Mucosa of rectum (tissue), 2 donors: ENCODE measurements at regions not wholly inside any gene's neighbourhood (a gene's known extent, or its start where the extent isn't known, plus 50 kb on each side); places are given as distances from the start of the nearest gene placed in this dataset.
"Not testable (repeated sequence)": the region's sequence is repeated elsewhere in the genome, so short reads cannot be mapped to it uniquely, and the experiment has no call there.

Experiments used
- H3K27ac ChIP-seq, 2 donors: one replicate each; pipeline ENCODE4 v1.7.0; 2013; ENCODE audit warnings: inconsistent platforms in 2 of 2, low read depth in 2 of 2, low read length in 2 of 2
- H3K27me3 ChIP-seq, 2 donors: one replicate each; pipeline ENCODE4 v1.7.0; 2013; ENCODE audit warnings: low read length in 2 of 2; ENCODE audit not compliant: control insufficient read depth in 2 of 2, insufficient read depth in 2 of 2
- H3K36me3 ChIP-seq, 2 donors: one replicate each; pipeline ENCODE4 v1.7.0; 2013; ENCODE audit warnings: low read length in 2 of 2; ENCODE audit not compliant: control insufficient read depth in 2 of 2, insufficient read depth in 2 of 2
- H3K4me1 ChIP-seq, 2 donors: one replicate each; pipeline ENCODE4 v1.7.0; 2013; ENCODE audit warnings: low read length in 2 of 2, mild to moderate bottlenecking in 1 of 2; ENCODE audit not compliant: control insufficient read depth in 2 of 2, insufficient read depth in 2 of 2
- H3K4me3 ChIP-seq, 2 donors: one replicate each; pipeline ENCODE4 v1.7.0; 2013; ENCODE audit warnings: low read length in 2 of 2
- H3K9ac ChIP-seq, 2 donors: one replicate each; pipeline ENCODE4 v1.7.0; 2013; ENCODE audit warnings: low read length in 2 of 2, low read depth in 1 of 2, mild to moderate bottlenecking in 1 of 2
- H3K9me3 ChIP-seq, 2 donors: one replicate each; pipeline ENCODE4 v1.7.0; 2013; ENCODE audit warnings: low read length in 2 of 2; ENCODE audit not compliant: control insufficient read depth in 2 of 2
- donor health status: healthy.
- donor health status: Normal muscosa, but diverticular disease.

DNA sequence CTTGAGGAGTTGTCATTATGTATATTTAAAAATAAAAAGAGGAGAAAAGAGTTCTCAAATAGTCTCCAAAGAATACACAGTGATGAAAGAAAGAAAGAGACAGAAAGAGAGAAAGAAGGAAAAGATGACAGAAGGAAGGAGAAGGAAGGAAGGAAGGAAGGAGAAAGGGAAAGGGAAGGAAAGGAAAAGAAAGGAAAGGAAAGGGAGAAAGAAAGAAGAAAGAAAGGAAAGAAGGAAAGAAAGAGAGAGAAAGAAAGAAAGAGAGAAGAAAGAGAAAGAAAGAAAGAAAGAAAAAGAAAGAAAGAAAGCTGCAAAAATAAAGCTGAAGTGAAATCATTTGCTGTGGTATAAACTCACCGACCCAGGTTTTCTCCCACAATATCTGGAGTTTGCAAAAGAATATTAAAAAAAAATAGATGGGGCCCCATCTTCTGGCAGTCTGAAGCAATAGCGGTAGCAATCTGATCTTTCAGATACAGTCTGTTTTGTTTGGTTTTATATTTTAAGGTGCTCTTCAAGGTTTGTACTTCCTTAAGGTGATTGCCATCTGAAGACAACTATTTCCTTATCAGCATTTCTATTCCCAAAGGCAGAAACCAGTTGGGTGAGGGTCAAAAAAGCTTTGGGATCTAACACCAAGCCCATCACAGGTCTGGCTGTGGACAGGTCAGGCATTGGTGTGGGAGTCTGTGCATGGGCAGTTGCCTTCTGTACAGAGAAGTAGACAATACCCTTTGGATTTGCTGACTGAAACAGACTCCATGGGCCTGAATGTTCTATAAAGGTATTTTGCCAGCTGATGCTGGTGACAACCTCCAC is 160.4 kb downstream of the CPEB2 start:
- peaks cover 0 to 6% of the 10 kb centered on the region in 2 donors for H3K27me3 ChIP-seq
- H3K27ac ChIP-seq, result no peak overlapping the region
- H3K4me3 ChIP-seq, result no peak overlapping the region
- H3K9me3 ChIP-seq, result no peaks in the 10 kb centered on the region
- H3K9ac ChIP-seq, result no peak overlapping the region
- no peaks in the 10 kb centered on the region for H3K4me1 ChIP-seq
- H3K36me3 ChIP-seq, result no peaks in the 10 kb centered on the region

DNA sequence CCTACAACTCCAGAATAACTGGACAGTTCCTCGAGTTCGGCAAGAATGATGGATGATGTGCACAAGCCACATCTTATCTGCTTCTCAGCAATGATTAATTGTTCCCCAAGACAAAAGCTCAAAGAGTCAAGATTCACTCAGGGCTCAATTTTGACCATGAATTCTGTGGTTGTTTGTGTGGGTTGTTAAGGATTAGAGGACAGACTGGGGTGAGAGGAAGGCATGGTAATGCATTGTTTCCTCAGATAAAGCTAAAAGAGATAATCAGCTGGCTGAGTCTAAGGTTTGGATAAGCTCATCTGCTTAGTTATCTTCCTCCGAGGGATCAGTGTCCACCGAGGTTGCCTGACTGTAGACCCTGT is 161.0 kb downstream of the CPEB2 start:
- no peak overlapping the region for H3K9ac ChIP-seq
- no peak overlapping the region for H3K4me3 ChIP-seq
- no peaks in the 10 kb centered on the region for H3K9me3 ChIP-seq
- peaks cover 0 to 6% of the 10 kb centered on the region in 2 donors for H3K27me3 ChIP-seq
- H3K27ac ChIP-seq, result no peak overlapping the region
- no peaks in the 10 kb centered on the region for H3K4me1 ChIP-seq
- H3K36me3 ChIP-seq, result no peaks in the 10 kb centered on the region

DNA sequence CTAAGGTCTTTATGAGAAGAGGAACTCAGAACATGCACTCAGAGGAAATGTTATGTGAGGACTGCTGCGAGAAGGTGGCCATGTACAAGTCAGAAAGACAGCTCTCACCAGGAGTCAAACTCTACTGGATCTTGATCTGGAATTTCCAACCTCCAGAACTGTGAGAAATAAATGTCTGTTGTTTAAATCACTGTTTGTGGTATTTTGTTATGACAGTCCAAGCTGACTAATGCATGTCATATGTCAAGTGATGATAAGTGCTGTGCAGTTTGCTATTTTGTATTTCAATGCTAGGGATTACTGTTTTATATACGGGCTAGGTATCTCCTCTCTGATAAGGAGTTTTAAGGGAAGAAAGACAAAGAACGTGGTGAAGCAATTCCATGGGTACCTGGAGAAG is 162.3 kb downstream of the CPEB2 start:
- Histone ChIP-seq H3K9me3 (no peaks in the 10 kb centered on the region), H3K36me3 (no peaks in the 10 kb centered on the region), H3K4me1 (no peaks in the 10 kb centered on the region), H3K9ac (no peak overlapping the region), H3K27ac (no peak overlapping the region), H3K4me3 (no peak overlapping the region), H3K27me3 (peaks cover 0 to 6% of the 10 kb centered on the region in 2 donors)

DNA sequence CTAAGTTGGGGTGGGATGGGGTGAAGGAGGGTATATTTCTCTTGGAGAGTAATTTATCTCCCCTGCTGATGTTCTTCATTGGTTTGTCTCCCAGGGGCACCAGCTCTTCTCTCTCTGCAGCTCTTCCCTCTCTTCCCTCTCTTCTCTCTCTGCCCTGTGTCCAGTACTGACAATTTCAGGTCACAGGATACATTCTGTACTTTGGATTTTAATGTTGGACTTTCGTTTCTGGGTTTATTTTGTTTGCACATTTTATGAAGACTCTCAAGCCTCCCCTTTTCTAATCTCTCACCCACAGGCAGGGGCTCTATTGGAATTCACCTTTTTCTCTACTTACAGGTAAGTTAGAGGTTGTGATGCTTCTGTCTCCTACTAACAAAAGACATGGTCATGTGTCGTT is 165.5 kb downstream of the CPEB2 start:
- H3K9me3 ChIP-seq, result no peaks in the 10 kb centered on the region
- no peak overlapping the region for H3K4me3 ChIP-seq

DNA sequence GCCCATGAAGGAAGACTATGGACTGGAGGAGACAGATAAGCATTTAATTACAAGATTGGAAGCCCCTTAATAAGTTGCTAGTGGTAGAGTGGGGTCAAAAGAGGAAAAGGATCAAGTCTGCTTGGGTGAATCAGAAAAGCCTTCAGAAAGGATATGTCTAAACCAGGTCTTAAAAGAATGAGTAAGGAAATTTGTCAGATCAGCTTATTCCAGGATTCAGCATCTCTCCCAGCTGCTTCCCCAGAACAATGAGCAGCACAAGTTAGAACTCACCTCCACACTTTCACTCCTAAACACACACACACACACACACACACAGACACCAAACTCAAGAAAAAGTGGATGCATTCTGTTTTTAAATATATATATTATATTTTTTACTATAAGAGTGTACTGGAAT is 166.5 kb downstream of the CPEB2 start:
- Histone ChIP-seq H3K27me3 (no peaks in the 10 kb centered on the region), H3K9ac (no peak overlapping the region), H3K36me3 (no peaks in the 10 kb centered on the region), H3K9me3 (no peaks in the 10 kb centered on the region), H3K27ac (no peak overlapping the region), H3K4me3 (no peak overlapping the region), H3K4me1 (no peaks in the 10 kb centered on the region)

More for the DNA sequence above, 165.5 kb downstream of the CPEB2 start:
- Histone ChIP-seq H3K36me3 (no peaks in the 10 kb centered on the region), H3K27me3 (no peaks in the 10 kb centered on the region), H3K27ac (no peak overlapping the region), H3K4me1 (no peaks in the 10 kb centered on the region), H3K9ac (no peak overlapping the region)

DNA sequence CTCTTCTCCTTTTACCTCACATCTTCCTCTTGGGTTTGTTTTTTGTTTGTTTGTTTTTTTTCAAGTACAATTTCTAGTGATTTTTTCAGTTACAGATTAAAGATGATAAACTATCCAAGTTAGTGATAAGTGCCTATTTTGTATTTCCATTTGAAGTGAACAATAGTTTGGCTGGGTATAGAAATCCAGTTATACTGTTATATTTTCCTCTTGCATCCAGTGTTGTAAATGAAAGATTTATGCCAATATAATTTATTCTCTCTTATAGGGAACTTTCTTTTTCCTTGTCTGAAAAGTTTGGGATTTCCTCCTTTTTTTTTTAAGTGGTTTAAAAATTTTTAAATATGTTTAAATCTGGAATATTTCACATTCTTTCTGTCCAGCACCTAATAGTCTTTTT is 169.4 kb downstream of the CPEB2 start:
- H3K9ac ChIP-seq, result no peak overlapping the region
- no peaks in the 10 kb centered on the region for H3K4me1 ChIP-seq
- H3K27ac ChIP-seq, result no peak overlapping the region
- no peak overlapping the region for H3K4me3 ChIP-seq
- no peaks in the 10 kb centered on the region for H3K36me3 ChIP-seq
- H3K9me3 ChIP-seq, result no peaks in the 10 kb centered on the region
- no peaks in the 10 kb centered on the region for H3K27me3 ChIP-seq

DNA sequence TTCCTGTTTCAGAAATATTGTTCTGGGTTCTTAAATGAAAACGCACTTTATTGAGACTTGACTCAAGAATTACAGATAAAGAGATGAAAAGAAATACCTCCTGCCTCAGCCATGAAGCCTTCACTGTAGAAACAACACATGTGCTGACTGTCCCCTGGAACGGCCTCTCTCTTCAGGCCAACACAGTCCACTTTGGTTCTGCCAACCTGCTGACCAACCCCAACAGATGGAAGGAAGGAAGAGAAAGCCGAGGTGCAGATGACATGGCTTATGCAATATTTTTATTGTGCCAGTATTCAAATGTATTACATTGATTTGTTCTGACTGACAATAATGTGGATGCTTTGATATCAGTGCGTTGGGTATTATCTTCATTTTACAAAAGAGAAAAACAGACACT is 171.0 kb downstream of the CPEB2 start:
- Histone ChIP-seq H3K9ac (no peak overlapping the region), H3K4me1 (no peaks in the 10 kb centered on the region), H3K27me3 (no peaks in the 10 kb centered on the region), H3K36me3 (no peaks in the 10 kb centered on the region), H3K27ac (no peak overlapping the region), H3K4me3 (no peak overlapping the region), H3K9me3 (no peaks in the 10 kb centered on the region)

DNA sequence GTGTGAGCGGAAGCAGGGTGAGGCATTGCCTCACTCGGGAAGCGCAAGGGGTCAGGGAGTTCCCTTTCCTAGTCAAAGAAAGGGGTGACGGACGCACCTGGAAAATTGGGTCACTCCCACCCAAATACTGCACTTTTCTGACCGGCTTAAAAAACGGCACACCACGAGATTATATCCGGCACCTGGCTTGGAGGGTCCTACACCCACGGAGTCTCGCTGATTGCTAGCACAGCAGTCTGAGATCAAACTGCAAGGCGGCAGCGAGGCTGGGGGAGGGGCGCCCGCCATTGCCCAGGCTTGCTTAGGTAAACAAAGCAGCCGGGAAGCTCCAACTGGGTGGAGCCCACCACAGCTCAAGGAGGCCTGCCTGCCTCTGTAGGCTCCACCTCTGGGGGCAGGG is 171.9 kb downstream of the CPEB2 start:
- not testable (repeated sequence) for H3K27me3 ChIP-seq, H3K9me3 ChIP-seq, H3K4me1 ChIP-seq, H3K27ac ChIP-seq, H3K4me3 ChIP-seq, H3K9ac ChIP-seq, H3K36me3 ChIP-seq

DNA sequence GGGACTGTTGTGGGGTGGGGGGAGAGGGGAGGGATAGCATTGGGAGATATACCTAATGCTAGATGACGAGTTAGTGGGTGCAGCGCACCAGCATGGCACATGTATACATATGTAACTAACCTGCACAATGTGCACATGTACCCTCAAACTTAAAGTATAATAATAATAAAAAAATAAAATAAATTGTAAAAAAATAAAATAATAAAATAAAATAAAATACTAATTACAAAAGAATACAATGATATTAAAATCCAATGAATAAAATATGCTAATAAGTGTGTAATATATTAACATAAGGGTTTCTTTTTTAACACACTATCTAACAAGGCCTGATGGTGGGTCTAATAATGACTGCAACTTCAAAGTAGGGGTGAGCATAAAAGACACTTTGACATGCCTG is 177.6 kb downstream of the CPEB2 start:
- not testable (repeated sequence) for H3K4me1 ChIP-seq, H3K9me3 ChIP-seq, H3K27ac ChIP-seq, H3K27me3 ChIP-seq, H3K9ac ChIP-seq, H3K36me3 ChIP-seq, H3K4me3 ChIP-seq

DNA sequence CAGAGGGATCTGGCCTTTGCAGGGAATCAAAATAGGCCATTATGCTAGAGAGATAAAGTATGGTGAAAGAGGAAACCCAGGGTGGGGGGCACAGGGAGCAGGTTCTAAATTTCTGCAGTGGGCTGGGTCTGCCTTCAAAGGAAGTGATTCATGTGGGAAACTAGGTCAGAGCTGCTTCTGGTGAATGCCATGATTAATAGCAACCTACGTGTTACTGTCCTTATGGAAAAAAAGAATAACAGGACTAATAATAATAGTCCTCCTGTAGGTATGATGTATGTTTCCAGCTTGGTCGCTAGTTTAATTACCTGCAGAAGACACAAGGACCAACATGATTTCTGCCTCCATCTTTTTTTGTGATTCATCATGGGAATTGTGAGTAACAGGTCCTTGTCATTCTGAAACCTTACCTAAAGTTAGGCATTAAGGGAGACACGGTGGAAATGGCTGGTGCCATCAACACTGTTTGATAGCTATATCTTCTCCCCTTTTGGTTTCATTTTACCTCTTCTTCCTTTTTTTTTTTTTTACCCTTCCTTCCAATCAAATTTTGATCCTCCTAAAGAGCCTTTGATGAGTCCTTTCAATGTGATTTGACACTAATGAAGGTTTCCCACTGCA is 180.4 kb downstream of the CPEB2 start:
- Histone ChIP-seq H3K9me3 (no peaks in the 10 kb centered on the region), H3K9ac (no peak overlapping the region), H3K4me3 (no peak overlapping the region)

More for the DNA sequence above, 180.4 kb downstream of the CPEB2 start:
- Histone ChIP-seq H3K4me1 (no peaks in the 10 kb centered on the region), H3K36me3 (no peaks in the 10 kb centered on the region), H3K27ac (no peak overlapping the region), H3K27me3 (no peaks in the 10 kb centered on the region)
